ENCODE measurements at regions not wholly inside any gene's neighbourhood (a gene's known extent, or its start where the extent isn't known, plus 50 kb on each side); places are given as distances from the start of the nearest gene placed in this dataset.
"Not testable (repeated sequence)": the region's sequence is repeated elsewhere in the genome, so short reads cannot be mapped to it uniquely, and the experiment has no call there.

- DNase-seq (ENCODE audit: low read depth in 1 of 2, low spot score in 1 of 2): no peak
Measured at GRCh38 chr16:87189426-87189825, 127.8 kb downstream of the C16orf95 start.

- no peak for DNase-seq (ENCODE audit: low read depth in 1 of 2, low spot score in 1 of 2)
Measured at GRCh38 chr16:87190288-87191230, 126.6 kb downstream of the C16orf95 start.

DNA sequence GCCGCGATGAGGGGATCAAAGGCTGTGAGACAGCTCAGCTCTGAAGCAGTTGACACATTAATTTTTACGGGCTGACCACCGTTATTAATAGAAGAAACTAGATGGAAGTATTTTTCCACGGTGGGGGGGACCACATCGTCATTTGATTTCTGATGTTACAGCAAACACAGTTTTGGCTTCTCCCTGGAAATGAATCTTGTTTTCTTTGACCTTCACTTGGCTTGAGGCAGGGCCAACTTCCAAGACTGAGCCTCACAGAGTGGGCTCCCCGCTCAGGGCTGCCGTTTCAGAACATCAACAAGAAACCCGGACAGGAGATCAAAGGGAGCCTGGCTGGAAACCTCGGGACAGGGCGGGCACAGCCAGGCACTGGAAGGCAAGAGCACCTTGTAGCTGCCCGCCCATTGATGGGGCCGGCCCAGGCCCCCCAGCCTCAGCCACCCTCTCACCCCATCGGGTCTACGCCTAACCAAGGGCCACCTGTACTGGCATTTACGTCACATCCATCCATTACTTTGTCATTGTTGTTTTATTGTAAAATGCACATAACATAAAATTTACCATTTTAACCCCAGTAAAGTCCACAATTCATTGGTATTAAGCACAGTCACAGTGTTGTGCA, 124.6 kb downstream of the C16orf95 start:
- no peak for DNase-seq (ENCODE audit: low read depth in 1 of 2, low spot score in 1 of 2)

DNA sequence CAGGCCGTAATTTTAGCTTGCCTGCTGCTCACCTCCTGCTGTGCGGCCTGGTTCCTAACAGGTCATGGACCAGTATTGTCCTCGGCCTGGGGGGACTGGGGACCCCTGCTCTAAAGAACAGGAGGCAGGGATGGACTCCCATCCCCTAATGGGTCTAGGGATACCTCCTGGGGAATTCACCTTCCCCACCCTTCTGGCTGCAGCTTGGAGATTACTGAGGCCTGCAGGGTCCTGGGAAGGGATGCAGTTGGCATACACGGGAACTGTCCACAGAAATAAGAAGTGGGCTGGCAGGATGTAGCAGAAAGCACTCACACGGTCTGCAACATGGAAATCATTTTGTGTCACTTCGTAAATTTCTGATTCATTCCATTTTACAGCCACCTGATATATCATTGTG, 123.0 kb downstream of the C16orf95 start:
- DNase-seq (ENCODE audit: low read depth in 1 of 2, low spot score in 1 of 2): no peak

GRCh38 chr16:87195161-87195560, 122.0 kb downstream of the C16orf95 start:
- DNase-seq (ENCODE audit: low read depth in 1 of 2, low spot score in 1 of 2): no peak

DNA sequence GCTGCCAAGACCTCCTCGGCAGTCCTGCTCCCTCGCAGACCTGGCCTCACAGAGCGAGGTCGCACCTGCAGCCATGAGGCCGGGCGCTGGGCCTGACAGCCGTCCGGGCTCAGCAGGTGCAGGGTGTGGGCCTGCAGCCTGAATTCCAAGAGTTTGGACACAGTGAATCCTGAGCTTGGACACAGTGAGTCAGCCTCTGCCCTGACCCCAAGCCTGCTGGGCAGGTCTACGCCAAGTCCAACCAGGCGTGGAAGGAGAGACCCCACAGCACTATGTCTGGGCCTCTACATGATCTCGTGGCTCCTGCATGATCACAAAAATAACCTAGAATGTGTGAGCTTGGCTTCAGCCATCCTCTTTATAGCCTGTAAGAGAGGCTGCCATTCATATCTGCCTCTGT, 121.0 kb downstream of the C16orf95 start:
- no peak for DNase-seq (ENCODE audit: low read depth in 1 of 2, low spot score in 1 of 2)

- no peak for DNase-seq (ENCODE audit: low read depth in 1 of 2, low spot score in 1 of 2)
Measured at GRCh38 chr16:87196661-87197060, 120.5 kb downstream of the C16orf95 start.

GRCh38 chr16:87198328-87198832, 118.8 kb downstream of the C16orf95 start:
- no peak for DNase-seq (ENCODE audit: low read depth in 1 of 2, low spot score in 1 of 2)

DNA sequence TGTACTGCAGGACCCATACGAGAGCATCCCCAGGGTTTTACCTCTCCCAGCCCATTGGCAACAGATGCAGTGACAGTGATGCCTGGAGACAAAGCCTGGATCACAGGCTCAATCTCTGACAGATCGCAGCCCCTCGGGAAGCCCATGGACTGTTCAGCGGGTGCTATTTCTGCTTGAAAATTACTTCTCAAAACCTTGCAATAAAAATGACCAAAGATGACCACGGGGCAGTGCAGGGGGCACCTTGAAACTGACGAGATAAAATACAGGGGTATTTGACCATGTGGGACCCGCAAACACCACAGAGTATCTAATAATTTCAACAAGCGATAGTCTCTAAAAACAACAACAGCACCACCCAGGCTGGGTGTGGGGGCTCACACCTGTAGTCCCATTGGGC, 118.3 kb downstream of the C16orf95 start:
- no peak for DNase-seq (ENCODE audit: low read depth in 1 of 2, low spot score in 1 of 2)

- DNase-seq (ENCODE audit: low read depth in 1 of 2, low spot score in 1 of 2): no peak
Measured at GRCh38 chr16:87199379-87199778, 117.8 kb downstream of the C16orf95 start.

DNA sequence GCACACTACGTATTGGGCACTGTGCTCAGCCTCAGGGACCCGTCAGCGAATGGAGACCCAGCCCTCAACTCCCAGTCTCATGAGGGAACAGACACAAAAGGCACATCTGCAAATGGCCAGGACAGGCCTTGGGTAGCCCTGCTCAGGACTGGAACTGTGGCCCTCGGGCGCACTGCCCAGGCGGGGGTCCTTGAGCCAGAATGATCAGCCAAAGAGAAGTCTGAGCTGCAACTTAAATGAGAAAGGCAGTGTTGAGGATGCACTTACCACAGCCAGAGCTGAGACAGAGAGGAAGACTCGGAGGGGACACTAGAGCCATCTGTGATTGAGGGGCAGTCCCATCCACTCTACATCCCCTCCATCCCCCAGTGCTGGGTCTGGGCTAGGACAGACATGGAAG, 117.3 kb downstream of the C16orf95 start:
- DNase-seq (ENCODE audit: low read depth in 1 of 2, low spot score in 1 of 2): no peak

- DNase-seq (ENCODE audit: low read depth in 1 of 2, low spot score in 1 of 2): no peak
Measured at GRCh38 chr16:87200637-87201036, 116.6 kb downstream of the C16orf95 start.

GRCh38 chr16:87201052-87201451, 116.1 kb downstream of the C16orf95 start:
- DNase-seq (ENCODE audit: low read depth in 1 of 2, low spot score in 1 of 2): no peak

DNA sequence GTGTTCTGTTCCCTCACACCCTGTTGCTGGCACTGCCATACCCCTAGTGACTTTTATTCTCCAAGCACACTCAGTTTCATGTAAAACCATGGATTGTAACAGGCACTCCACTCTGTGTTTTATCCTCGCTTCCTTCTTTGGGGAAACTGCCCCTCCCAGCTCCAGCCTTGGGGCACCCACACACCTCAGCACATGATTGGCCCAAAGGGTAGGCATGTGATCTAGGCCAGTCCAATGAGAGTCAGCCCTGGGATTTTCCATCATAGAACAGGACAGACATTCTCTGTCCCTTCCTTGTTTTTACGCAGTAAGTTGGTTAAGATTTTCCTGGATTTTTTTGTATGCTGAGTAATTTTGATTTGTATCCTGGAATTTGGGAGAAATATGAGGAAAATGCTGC, 115.4 kb downstream of the C16orf95 start:
- no peak for DNase-seq (ENCODE audit: low read depth in 1 of 2, low spot score in 1 of 2)

DNA sequence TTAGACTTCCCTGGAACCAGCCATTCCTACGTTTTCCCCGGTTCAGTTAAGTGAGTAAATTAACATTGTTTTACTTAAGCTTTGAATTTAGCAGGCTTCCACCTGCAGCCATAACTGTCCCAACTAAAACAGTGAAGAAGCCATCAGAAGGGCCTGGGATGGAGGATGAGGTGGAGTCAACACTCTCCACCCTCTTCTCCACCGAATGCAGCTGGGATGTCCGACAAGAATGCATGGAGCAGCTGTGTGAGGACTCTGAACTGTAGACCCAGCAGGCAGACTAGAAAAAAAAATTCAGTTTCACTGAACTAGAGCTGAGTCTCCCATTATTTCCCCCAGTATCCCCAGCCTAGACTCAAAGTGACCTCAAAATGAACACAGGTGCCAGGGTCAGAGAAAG, 114.8 kb downstream of the C16orf95 start:
- DNase-seq (ENCODE audit: low read depth in 1 of 2, low spot score in 1 of 2): no peak

GRCh38 chr16:87203060-87203656, 114.0 kb downstream of the C16orf95 start:
- DNase-seq (ENCODE audit: low read depth in 1 of 2, low spot score in 1 of 2): peak in 1 of 2 donors; percentile 2

GRCh38 chr16:87206646-87207451, 110.3 kb downstream of the C16orf95 start:
- no peak for DNase-seq (ENCODE audit: low read depth in 1 of 2, low spot score in 1 of 2)

- DNase-seq (ENCODE audit: low read depth in 1 of 2, low spot score in 1 of 2): no peak
Measured at GRCh38 chr16:87207509-87207908, 109.7 kb downstream of the C16orf95 start.

DNA sequence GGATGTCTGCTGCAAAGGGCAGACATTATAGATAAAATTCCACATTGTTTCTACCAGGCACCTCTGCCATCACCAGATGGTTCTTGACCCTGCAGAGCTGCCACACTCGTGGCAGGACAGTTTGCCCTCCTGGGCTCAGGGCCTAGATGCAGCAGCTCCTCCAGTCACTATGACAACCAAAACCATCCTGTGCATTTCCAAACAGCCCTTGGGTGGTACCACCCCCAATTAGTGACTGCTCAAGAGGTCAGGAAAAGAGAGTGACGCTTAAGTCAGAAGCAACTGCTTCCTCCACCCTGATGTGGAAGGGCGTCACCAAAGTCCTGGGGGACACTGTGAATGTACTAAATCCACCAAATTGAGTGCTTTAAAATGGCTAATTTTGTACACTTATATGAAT, 109.2 kb downstream of the C16orf95 start:
- DNase-seq (ENCODE audit: low read depth in 1 of 2, low spot score in 1 of 2): no peak

GRCh38 chr16:87208968-87209367, 108.2 kb downstream of the C16orf95 start:
- not testable (repeated sequence) for DNase-seq (ENCODE audit: low read depth in 1 of 2, low spot score in 1 of 2)
